OCI-LY1 (cell line): ENCODE measurements at regions not wholly inside any gene's neighbourhood (a gene's known extent, or its start where the extent isn't known, plus 50 kb on each side); places are given as distances from the start of the nearest gene placed in this dataset.

Experiments used
- H2AFZ ChIP-seq: fragments of 200-600 bp; sonication (generic), shearing (Covaris generic); 2 replicates; pipeline ENCODE4 v1.6.0; 2014; ENCODE audit warnings: antibody characterized with exemption, mild to moderate bottlenecking, low read length
- H3F3A ChIP-seq: fragments of 200-600 bp; sonication (generic), shearing (Covaris generic); 2 replicates; pipeline ENCODE4 v1.6.0; 2014; ENCODE audit warnings: mild to moderate bottlenecking, antibody characterized with exemption, low read length, moderate library complexity; ENCODE audit not compliant: insufficient read depth
- H3K27ac ChIP-seq: fragments of 200-600 bp; sonication (generic); 2 replicates; pipeline ENCODE4 v1.5.1; 2014; ENCODE audit warnings: low read length, mixed run types, mild to moderate bottlenecking, low read depth; ENCODE audit not compliant: poor library complexity, severe bottlenecking
- H3K27me3 ChIP-seq: fragments of 200-600 bp; sonication (generic); 2 replicates; pipeline ENCODE4 v1.6.0; 2014; ENCODE audit warnings: antibody characterized with exemption, mild to moderate bottlenecking, low read length, moderate library complexity; ENCODE audit not compliant: insufficient read depth
- H3K36me3 ChIP-seq: fragments of 200-600 bp; sonication (generic); 2 replicates; pipeline ENCODE4 v1.6.1; 2014; ENCODE audit warnings: mild to moderate bottlenecking, antibody characterized with exemption, low read length, moderate library complexity, mixed read lengths; ENCODE audit not compliant: insufficient read depth
- H3K4me1 ChIP-seq: fragments of 200-600 bp; sonication (generic); 2 replicates; pipeline ENCODE4 v1.5.1; 2014; ENCODE audit warnings: mild to moderate bottlenecking, low read length, moderate library complexity; ENCODE audit not compliant: insufficient read depth, severe bottlenecking
- H3K4me2 ChIP-seq: fragments of 200-600 bp; sonication (generic), shearing (Covaris generic); 2 replicates; pipeline ENCODE4 v1.6.1; 2014; ENCODE audit warnings: low read length
- H3K4me3 ChIP-seq: fragments of 200-600 bp; sonication (generic); 2 replicates; pipeline ENCODE4 v1.5.1; 2014; ENCODE audit warnings: low read length, low read depth, mild to moderate bottlenecking, mixed read lengths; ENCODE audit not compliant: poor library complexity, severe bottlenecking
- H3K79me2 ChIP-seq: fragments of 200-600 bp; shearing (Covaris generic); 2 replicates; pipeline ENCODE4 v1.6.1; 2016; ENCODE audit warnings: mixed run types, low read length, mixed read lengths; ENCODE audit not compliant: insufficient read depth
- H3K9ac ChIP-seq: fragments of 200-600 bp; sonication (generic), shearing (Covaris generic); 2 replicates; pipeline ENCODE4 v1.6.1; 2014; ENCODE audit warnings: mild to moderate bottlenecking, low read length, mixed read lengths
- H3K9me2 ChIP-seq: fragments of 200-600 bp; sonication (generic), shearing (Covaris generic); 2 replicates; pipeline ENCODE4 v1.6.1; 2014; ENCODE audit warnings: low read depth, mild to moderate bottlenecking, low read length, mixed read lengths
- H3K9me3 ChIP-seq: fragments of 200-600 bp; shearing (Covaris generic); 2 replicates; pipeline ENCODE4 v1.6.1; 2014; ENCODE audit warnings: low read length, mixed read lengths
- H4K20me1 ChIP-seq: fragments of 200-600 bp; sonication (generic), shearing (Covaris generic); 2 replicates; pipeline ENCODE4 v1.6.0; 2016; ENCODE audit warnings: mild to moderate bottlenecking, low read length; ENCODE audit not compliant: insufficient read depth
- CTCF ChIP-seq: fragments of 200-600 bp; sonication (generic), shearing (Covaris generic); IDR thresholded peaks from 2 replicates; pipeline ENCODE4 v1.5.1; 2017; ENCODE audit warnings: mild to moderate bottlenecking, antibody characterized with exemption, low read length, moderate library complexity, mixed read lengths
- EZH2 ChIP-seq: fragments of 200-600 bp; sonication (generic), shearing (Covaris generic); IDR thresholded peaks from 2 replicates; pipeline ENCODE4 v1.8.0; 2017; ENCODE audit warnings: borderline replicate concordance, mixed run types, mild to moderate bottlenecking, antibody characterized with exemption, low read length, moderate library complexity, mixed read lengths

- H4K20me1 ChIP-seq = no peaks in the 10 kb centered on the region
- no peaks in the 10 kb centered on the region for H3K9me2 ChIP-seq
- H3K27ac ChIP-seq = no peak overlapping the region
- no peak for TF ChIP-seq EZH2
- TF ChIP-seq CTCF = no peak
- H3K9ac ChIP-seq = no peak overlapping the region
- H3K27me3 ChIP-seq = no peaks in the 10 kb centered on the region
- no peaks in the 10 kb centered on the region for H3K36me3 ChIP-seq
- H3K9me3 ChIP-seq = no peaks in the 10 kb centered on the region
- no peaks in the 10 kb centered on the region for H3K79me2 ChIP-seq
- no peak overlapping the region for H2AFZ ChIP-seq
- H3F3A ChIP-seq = no peaks in the 10 kb centered on the region
- no peaks in the 10 kb centered on the region for H3K4me1 ChIP-seq
- H3K4me2 ChIP-seq = no peak overlapping the region
- no peak overlapping the region for H3K4me3 ChIP-seq
Measured at GRCh38 chr11:105315287-105315686, 175.7 kb upstream of the CARD18 start.

GRCh38 chr11:105312266-105312665, 172.7 kb upstream of the CARD18 start:
- Histone ChIP-seq H3K27me3 (no peaks in the 10 kb centered on the region), H3K9ac (no peak overlapping the region), H3F3A (no peaks in the 10 kb centered on the region), H3K79me2 (no peaks in the 10 kb centered on the region), H2AFZ (no peak overlapping the region), H3K9me2 (no peaks in the 10 kb centered on the region), H3K4me2 (no peak overlapping the region), H3K4me1 (no peaks in the 10 kb centered on the region), H3K9me3 (no peaks in the 10 kb centered on the region), H3K36me3 (no peaks in the 10 kb centered on the region), H3K4me3 (no peak overlapping the region), H3K27ac (no peak overlapping the region), H4K20me1 (no peaks in the 10 kb centered on the region)
- no peak for TF ChIP-seq EZH2

- Histone ChIP-seq H4K20me1 (no peaks in the 10 kb centered on the region), H2AFZ (no peak overlapping the region), H3K9ac (no peak overlapping the region), H3K79me2 (no peaks in the 10 kb centered on the region), H3K27ac (no peak overlapping the region), H3K9me3 (no peaks in the 10 kb centered on the region), H3K4me1 (no peaks in the 10 kb centered on the region), H3F3A (no peaks in the 10 kb centered on the region), H3K9me2 (no peaks in the 10 kb centered on the region), H3K27me3 (no peaks in the 10 kb centered on the region), H3K4me3 (no peak overlapping the region), H3K4me2 (no peak overlapping the region), H3K36me3 (no peaks in the 10 kb centered on the region)
- TF ChIP-seq CTCF (no peak), EZH2 (no peak)
Measured at GRCh38 chr11:105298630-105299029, 159.1 kb upstream of the CARD18 start.

DNA sequence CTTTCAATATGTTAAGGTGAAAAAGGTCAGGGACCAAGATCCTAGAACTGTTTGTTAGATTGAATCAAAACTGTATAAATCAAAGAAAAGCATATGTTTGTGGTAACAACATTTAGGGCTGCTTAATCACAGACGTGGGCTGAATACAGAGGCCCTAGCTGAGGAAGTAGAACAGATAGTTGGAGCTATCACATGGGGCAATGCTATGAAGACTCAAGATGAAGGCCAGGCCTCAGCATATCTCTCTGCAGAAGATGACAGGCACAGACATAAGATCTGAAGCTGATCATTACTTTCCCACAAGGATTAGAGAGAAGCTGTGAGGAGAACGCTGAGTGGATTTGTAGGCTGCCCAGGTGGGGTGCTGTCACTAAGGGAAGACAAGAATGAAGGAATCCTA, 158.6 kb upstream of the CARD18 start:
- no peaks in the 10 kb centered on the region for H3K9me3 ChIP-seq
- H3K27ac ChIP-seq = no peak overlapping the region
- H3K79me2 ChIP-seq = no peaks in the 10 kb centered on the region
- H4K20me1 ChIP-seq = no peaks in the 10 kb centered on the region
- no peaks in the 10 kb centered on the region for H3K9me2 ChIP-seq
- no peak overlapping the region for H3K4me3 ChIP-seq
- no peaks in the 10 kb centered on the region for H3K27me3 ChIP-seq
- H3K4me2 ChIP-seq = no peak overlapping the region
- H3K9ac ChIP-seq = no peak overlapping the region
- TF ChIP-seq EZH2 = no peak
- TF ChIP-seq CTCF = no peak
- no peaks in the 10 kb centered on the region for H3F3A ChIP-seq
- H3K36me3 ChIP-seq = no peaks in the 10 kb centered on the region
- no peak overlapping the region for H2AFZ ChIP-seq
- no peaks in the 10 kb centered on the region for H3K4me1 ChIP-seq
